ENCODE measurements at regions not wholly inside any gene's neighbourhood (a gene's known extent, or its start where the extent isn't known, plus 50 kb on each side); places are given as distances from the start of the nearest gene placed in this dataset.

GRCh38 chr1:98222706-98223105 is 301.9 kb upstream of the DPYD start:
- peaks cover 14% of the 10 kb centered on the region for H3K4me1 ChIP-seq (ENCODE audit: insufficient read depth, low read length, poor library complexity, severe bottlenecking)
- CTCF ChIA-PET, result no interaction called here
- intact Hi-C loops (cut with micrococcal nuclease; ENCODE audit: unreplicated experiment), result no loop called here
- DNase-seq (ENCODE audit: low spot score), result no peak
- TF ChIP-seq CTCF (conservative IDR thresholded peaks at IDR 0.05; ENCODE audit: low read depth, low read length), result no peak
- TF ChIP-seq EZH2 (IDR thresholded peaks at IDR 0.05; ENCODE audit: borderline replicate concordance, low read depth, low read length, poor library complexity, severe bottlenecking), result no peak
- H3K9me3 ChIP-seq (ENCODE audit: low read depth, low read length, poor library complexity, severe bottlenecking), result no peaks in the 10 kb centered on the region
- H3K27ac ChIP-seq (ENCODE audit: low read depth, low read length, poor library complexity, severe bottlenecking), result no peak overlapping the region
- POLR2A ChIA-PET (ENCODE audit: low non-redundant PET), result no interaction called here
- BruUV-seq (replicated peaks), result no TSS peak
- H3K36me3 ChIP-seq (ENCODE audit: insufficient read depth, low read length, poor library complexity, severe bottlenecking), result no peaks in the 10 kb centered on the region
- no peak overlapping the region for H3K4me3 ChIP-seq (ENCODE audit: low read depth, low read length, poor library complexity, severe bottlenecking)
- no peaks in the 10 kb centered on the region for H3K27me3 ChIP-seq (replicated peaks; ENCODE audit: insufficient read depth, low read depth, low read length, poor library complexity)

GRCh38 chr1:98221923-98222322 is 301.1 kb upstream of the DPYD start:
- intact Hi-C loops (cut with micrococcal nuclease; ENCODE audit: unreplicated experiment), result no loop called here
- ChIA-PET CTCF (no interaction called here), POLR2A (ENCODE audit: low non-redundant PET) (no interaction called here)
- H3K27me3 ChIP-seq (replicated peaks; ENCODE audit: insufficient read depth, low read depth, low read length, poor library complexity), result no peaks in the 10 kb centered on the region
- H3K36me3 ChIP-seq (ENCODE audit: insufficient read depth, low read length, poor library complexity, severe bottlenecking), result no peaks in the 10 kb centered on the region
- no peak overlapping the region for H3K4me3 ChIP-seq (ENCODE audit: low read depth, low read length, poor library complexity, severe bottlenecking)
- BruUV-seq (replicated peaks), result no TSS peak
- H3K4me1 ChIP-seq (ENCODE audit: insufficient read depth, low read length, poor library complexity, severe bottlenecking), result peaks cover 14% of the 10 kb centered on the region
- H3K27ac ChIP-seq (ENCODE audit: low read depth, low read length, poor library complexity, severe bottlenecking), result no peak overlapping the region
- TF ChIP-seq CTCF (conservative IDR thresholded peaks at IDR 0.05; ENCODE audit: low read depth, low read length), result no peak
- TF ChIP-seq EZH2 (IDR thresholded peaks at IDR 0.05; ENCODE audit: borderline replicate concordance, low read depth, low read length, poor library complexity, severe bottlenecking), result no peak
- no peaks in the 10 kb centered on the region for H3K9me3 ChIP-seq (ENCODE audit: low read depth, low read length, poor library complexity, severe bottlenecking)
- peak; percentile 62 for DNase-seq (ENCODE audit: low spot score)

GRCh38 chr1:98217601-98218000 is 296.8 kb upstream of the DPYD start:
- POLR2A ChIA-PET (ENCODE audit: low non-redundant PET), result no interaction called here

More at GRCh38 chr1:98217601-98218000, 296.8 kb upstream of the DPYD start:
- DNase-seq (ENCODE audit: low spot score), result no peak
- Histone ChIP-seq H3K27me3 (replicated peaks; ENCODE audit: insufficient read depth, low read depth, low read length, poor library complexity) (no peaks in the 10 kb centered on the region), H3K4me1 (ENCODE audit: insufficient read depth, low read length, poor library complexity, severe bottlenecking) (peaks cover 14% of the 10 kb centered on the region), H3K4me3 (ENCODE audit: low read depth, low read length, poor library complexity, severe bottlenecking) (no peak overlapping the region), H3K9me3 (ENCODE audit: low read depth, low read length, poor library complexity, severe bottlenecking) (no peaks in the 10 kb centered on the region), H3K36me3 (ENCODE audit: insufficient read depth, low read length, poor library complexity, severe bottlenecking) (no peaks in the 10 kb centered on the region), H3K27ac (ENCODE audit: low read depth, low read length, poor library complexity, severe bottlenecking) (no peak overlapping the region)
- CTCF ChIA-PET, result no interaction called here
- intact Hi-C loops (cut with micrococcal nuclease; ENCODE audit: unreplicated experiment), result no loop called here
- BruUV-seq (replicated peaks), result no TSS peak
- no peak for TF ChIP-seq EZH2 (IDR thresholded peaks at IDR 0.05; ENCODE audit: borderline replicate concordance, low read depth, low read length, poor library complexity, severe bottlenecking)
- no peak for TF ChIP-seq CTCF (conservative IDR thresholded peaks at IDR 0.05; ENCODE audit: low read depth, low read length)

All from A673 (cell line).